ENCODE measurements at regions not wholly inside any gene's neighbourhood (a gene's known extent, or its start where the extent isn't known, plus 50 kb on each side); places are given as distances from the start of the nearest gene placed in this dataset.

DNA sequence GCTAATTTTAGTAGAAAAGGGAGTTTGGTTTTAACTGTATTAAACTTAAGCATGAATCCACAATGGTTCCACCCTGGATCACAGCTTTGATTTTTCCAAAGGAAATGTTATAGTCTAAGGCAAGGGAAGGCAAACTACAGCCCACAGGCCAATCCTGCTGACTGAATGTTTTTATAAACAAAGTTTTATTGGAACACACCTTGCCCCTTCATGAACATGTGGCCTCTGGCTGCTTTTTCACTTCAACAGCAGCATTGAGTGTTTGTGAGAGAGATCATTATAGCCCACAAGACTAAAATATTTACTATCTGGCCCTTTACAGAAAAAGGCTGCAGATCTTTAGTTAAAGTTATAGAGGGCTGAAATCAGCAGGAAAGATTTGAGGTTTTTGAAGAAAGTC, 198.7 kb downstream of the IRS2 start:
- Histone ChIP-seq H3K23ac (ENCODE audit: insufficient read length, low read depth, low read length) (no peak overlapping the region), H3K27me3 (ENCODE audit: insufficient read depth, low read length) (no peaks in the 10 kb centered on the region), H3K18ac (ENCODE audit: insufficient read length, low read depth, low read length) (no peak overlapping the region), H3K56ac (ENCODE audit: insufficient read length, low read depth, low read length) (no peak overlapping the region), H3K9me3 (ENCODE audit: control insufficient read depth, low read depth, low read length) (no peaks in the 10 kb centered on the region), H3K79me2 (ENCODE audit: insufficient read depth, low read length) (no peaks in the 10 kb centered on the region), H4K20me1 (ENCODE audit: control insufficient read depth, insufficient read depth, insufficient read length) (no peaks in the 10 kb centered on the region), H3K9ac (ENCODE audit: extremely low read depth, insufficient read length, low read length) (no peak overlapping the region), H3K4me2 (ENCODE audit: insufficient read depth, insufficient read length, low read length) (no peak overlapping the region), H4K91ac (ENCODE audit: insufficient read length, low read depth, low read length) (no peak overlapping the region), H2BK120ac (ENCODE audit: low read depth, low read length, poor library complexity, severe bottlenecking) (no peak overlapping the region), H2BK15ac (ENCODE audit: low read depth, low read length) (no peak overlapping the region), H2AK5ac (ENCODE audit: insufficient read length, low read length) (no peak overlapping the region), H4K5ac (ENCODE audit: insufficient read length, low read depth, low read length) (no peak overlapping the region), H2BK20ac (ENCODE audit: low read depth, low read length, poor library complexity, severe bottlenecking) (no peak overlapping the region), H3K4ac (ENCODE audit: low read depth, low read length) (no peak overlapping the region), H4K8ac (replicated peaks; ENCODE audit: insufficient read length, low read depth, low read length) (no peak overlapping the region), H3K27ac (ENCODE audit: insufficient read length, low read depth, low read length) (no peak overlapping the region), H3K14ac (ENCODE audit: insufficient read depth, low read length) (no peak overlapping the region), H3K79me1 (ENCODE audit: insufficient read depth, low read depth, low read length, poor library complexity, severe bottlenecking) (no peaks in the 10 kb centered on the region), H3K23me2 (ENCODE audit: insufficient read length, low read depth, low read length, poor library complexity, severe bottlenecking) (no peaks in the 10 kb centered on the region), H2BK12ac (ENCODE audit: insufficient read length, low read depth, low read length) (no peak overlapping the region), H2AFZ (ENCODE audit: low read length) (no peak overlapping the region), H3T11ph (ENCODE audit: low read length) (no peak overlapping the region), H2BK5ac (ENCODE audit: insufficient read length, low read length) (no peak overlapping the region), H3K4me1 (ENCODE audit: insufficient read depth, low read length) (no peaks in the 10 kb centered on the region; the same call in 1 of the 2 replicates)
- Mint-ChIP-seq H3K27me3 (ENCODE audit: low read depth) (peaks cover 1% of the 10 kb centered on the region; the same call in 1 of the 2 replicates), H3K4me1 (peaks cover 13 to 16% of the 10 kb centered on the region in 2 experiments), H3K4me3 (no peak overlapping the region), H3K27ac (no peak overlapping the region), H3K9me3 (no peaks in the 10 kb centered on the region), H3K36me3 (ENCODE audit: insufficient read depth in 1 of 3, low read depth in 3 of 3) (no peaks in the 10 kb centered on the region)
- TF ChIP-seq, protein P1, sequence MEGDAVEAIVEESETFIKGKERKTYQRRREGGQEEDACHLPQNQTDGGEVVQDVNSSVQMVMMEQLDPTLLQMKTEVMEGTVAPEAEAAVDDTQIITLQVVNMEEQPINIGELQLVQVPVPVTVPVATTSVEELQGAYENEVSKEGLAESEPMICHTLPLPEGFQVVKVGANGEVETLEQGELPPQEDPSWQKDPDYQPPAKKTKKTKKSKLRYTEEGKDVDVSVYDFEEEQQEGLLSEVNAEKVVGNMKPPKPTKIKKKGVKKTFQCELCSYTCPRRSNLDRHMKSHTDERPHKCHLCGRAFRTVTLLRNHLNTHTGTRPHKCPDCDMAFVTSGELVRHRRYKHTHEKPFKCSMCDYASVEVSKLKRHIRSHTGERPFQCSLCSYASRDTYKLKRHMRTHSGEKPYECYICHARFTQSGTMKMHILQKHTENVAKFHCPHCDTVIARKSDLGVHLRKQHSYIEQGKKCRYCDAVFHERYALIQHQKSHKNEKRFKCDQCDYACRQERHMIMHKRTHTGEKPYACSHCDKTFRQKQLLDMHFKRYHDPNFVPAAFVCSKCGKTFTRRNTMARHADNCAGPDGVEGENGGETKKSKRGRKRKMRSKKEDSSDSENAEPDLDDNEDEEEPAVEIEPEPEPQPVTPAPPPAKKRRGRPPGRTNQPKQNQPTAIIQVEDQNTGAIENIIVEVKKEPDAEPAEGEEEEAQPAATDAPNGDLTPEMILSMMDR (conservative IDR thresholded peaks at IDR 0.05), result no peak
- no peak for DNase-seq

Measured in H9 (cell line).